Liver (tissue), 2 donors: ENCODE measurements at regions not wholly inside any gene's neighbourhood (a gene's known extent, or its start where the extent isn't known, plus 50 kb on each side); places are given as distances from the start of the nearest gene placed in this dataset.

Experiments used
- CTCF ChIP-seq: fragments of 150-350 bp; IDR thresholded peaks from 2 replicates; pipeline ENCODE4 v1.5.1; 2017; ENCODE audit warnings: improper control_type of control experiment, low read depth, low read length; ENCODE audit not compliant: missing input control
- MAX ChIP-seq: IDR thresholded peaks from 2 replicates; pipeline ENCODE4 v1.6.1; 2016; ENCODE audit warnings: antibody characterized with exemption
- donor health status: healthy.

DNA sequence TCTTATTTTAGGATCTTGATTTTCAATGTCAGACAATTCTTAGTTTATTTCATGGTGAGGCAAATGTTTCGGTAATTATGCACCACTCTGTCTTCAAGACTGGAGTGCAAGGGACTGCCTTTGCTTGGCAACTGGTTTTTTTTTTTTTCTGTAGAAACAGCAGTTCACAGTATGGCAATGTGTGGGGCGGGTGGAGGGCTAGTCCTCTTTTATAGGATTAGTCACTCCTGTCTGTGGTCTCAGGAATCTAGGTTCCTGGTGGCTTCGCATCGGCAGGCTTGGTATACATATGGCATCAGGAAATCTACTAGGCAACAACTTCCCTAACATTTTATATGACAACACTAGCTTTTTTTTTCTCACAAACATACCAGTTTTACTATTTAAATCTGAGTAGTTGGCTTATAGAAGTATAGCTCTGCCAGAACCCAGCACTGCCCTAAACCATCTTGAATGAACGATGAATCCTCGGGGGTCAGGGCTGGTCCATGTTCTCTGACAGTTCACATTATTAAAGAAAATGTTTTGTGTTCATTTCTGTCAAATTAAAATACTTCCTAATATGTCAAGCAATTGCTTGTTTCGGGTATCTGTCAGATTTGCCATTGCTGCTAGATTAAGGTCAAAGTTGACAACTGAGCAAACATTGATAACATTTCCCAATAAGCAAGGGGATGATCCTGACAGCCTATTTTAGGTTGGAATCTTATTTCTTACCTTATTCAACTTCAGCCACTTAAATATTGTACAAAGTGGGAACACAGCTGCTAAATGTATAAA, 289.7 kb upstream of the VSTM2A start:
- no peak for TF ChIP-seq CTCF
- TF ChIP-seq MAX, result no peak
